Gastroesophageal sphincter (tissue), 4 donors: ENCODE measurements at regions not wholly inside any gene's neighbourhood (a gene's known extent, or its start where the extent isn't known, plus 50 kb on each side); places are given as distances from the start of the nearest gene placed in this dataset.

ENCODE experiments used
- ATAC-seq: fragments of 150-250 bp; one replicate; pipeline ENCODE4 v1.9.1; 2016; ENCODE audit warnings: mild to moderate bottlenecking, moderate library complexity
- H3K27ac ChIP-seq, 4 donors: fragments of 200-600 bp; sonication (generic) in 3 of 4; 1 replicate in 3 of 4; 2 replicates in 1 of 4; pipeline ENCODE4 v1.5.1; 2016 to 2019
- H3K27me3 ChIP-seq: fragments of 200-600 bp; sonication (generic); one replicate; pipeline ENCODE4 v1.5.1; 2019
- H3K36me3 ChIP-seq, 2 donors: fragments of 200-600 bp; sonication (generic); one replicate each; pipeline ENCODE4 v1.5.1; 2019; ENCODE audit warnings: control low read depth in 1 of 2
- H3K4me1 ChIP-seq, 3 donors: fragments of 200-600 bp; sonication (generic); 1 replicate in 2 of 3; 2 replicates in 1 of 3; pipeline ENCODE4 v1.5.1; 2016 to 2019; ENCODE audit warnings: control low read depth in 2 of 3
- H3K4me3 ChIP-seq, 2 donors: fragments of 200-600 bp; sonication (generic); one replicate each; pipeline ENCODE4 v1.5.1; 2019; ENCODE audit warnings: mild to moderate bottlenecking in 1 of 2, moderate library complexity in 1 of 2
- H3K9me3 ChIP-seq, 3 donors: fragments of 200-600 bp; sonication (generic); one replicate each; pipeline ENCODE4 v1.5.1; 2017 to 2019; ENCODE audit warnings: control low read depth in 2 of 3
- EP300 ChIP-seq: sonication (generic); formaldehyde crosslinking; IDR thresholded peaks from one replicate; pipeline ENCODE4 v1.6.1; 2017; ENCODE audit warnings: antibody characterized with exemption, mild to moderate bottlenecking
- POLR2A ChIP-seq, 2 donors: fragments of 450-650 bp; IDR thresholded peaks; one replicate each; pipeline ENCODE4 v1.6.1; 2017; ENCODE audit warnings: antibody characterized with exemption in 2 of 2, mild to moderate bottlenecking in 2 of 2, moderate library complexity in 1 of 2
- POLR2AphosphoS5 ChIP-seq: sonication (generic); formaldehyde crosslinking; IDR thresholded peaks from one replicate; pipeline ENCODE4 v1.6.1; 2017; ENCODE audit warnings: antibody characterized with exemption
- WGBS, 2 donors: methylation state at CpG; one replicate each; pipeline ENCODE4 v1.1.5; 2018; ENCODE audit warnings: low coverage in 1 of 2; 5-methylcytosine and 5-hydroxymethylcytosine counted together
- TF ChIP-seq, protein P1 (sequence below), 4 experiments: fragments of 200-600 bp in 2 of 4; fragments of 450-650 bp in 2 of 4; sonication (generic) in 1 of 4; IDR thresholded peaks; one replicate each; pipeline ENCODE4 v1.5.1; 2017 to 2019; ENCODE audit warnings: antibody characterized with exemption in 4 of 4, mild to moderate bottlenecking in 2 of 4, moderate library complexity in 2 of 4

GRCh38 chr6:155520078-155520477 is 64.4 kb upstream of the NOX3 start:
- ATAC-seq = no peak
- Histone ChIP-seq H3K4me3 (no peak overlapping the region), H3K27ac (no peak overlapping the region), H3K27me3 (no peaks in the 10 kb centered on the region), H3K36me3 (no peaks in the 10 kb centered on the region), H3K9me3 (no peaks in the 10 kb centered on the region), H3K4me1 (no peaks in the 10 kb centered on the region)
- TF ChIP-seq POLR2A (IDR thresholded peaks at IDR 0.05) (no peak), EP300 (no peak), POLR2AphosphoS5 (no peak)
- TF ChIP-seq, protein P1, sequence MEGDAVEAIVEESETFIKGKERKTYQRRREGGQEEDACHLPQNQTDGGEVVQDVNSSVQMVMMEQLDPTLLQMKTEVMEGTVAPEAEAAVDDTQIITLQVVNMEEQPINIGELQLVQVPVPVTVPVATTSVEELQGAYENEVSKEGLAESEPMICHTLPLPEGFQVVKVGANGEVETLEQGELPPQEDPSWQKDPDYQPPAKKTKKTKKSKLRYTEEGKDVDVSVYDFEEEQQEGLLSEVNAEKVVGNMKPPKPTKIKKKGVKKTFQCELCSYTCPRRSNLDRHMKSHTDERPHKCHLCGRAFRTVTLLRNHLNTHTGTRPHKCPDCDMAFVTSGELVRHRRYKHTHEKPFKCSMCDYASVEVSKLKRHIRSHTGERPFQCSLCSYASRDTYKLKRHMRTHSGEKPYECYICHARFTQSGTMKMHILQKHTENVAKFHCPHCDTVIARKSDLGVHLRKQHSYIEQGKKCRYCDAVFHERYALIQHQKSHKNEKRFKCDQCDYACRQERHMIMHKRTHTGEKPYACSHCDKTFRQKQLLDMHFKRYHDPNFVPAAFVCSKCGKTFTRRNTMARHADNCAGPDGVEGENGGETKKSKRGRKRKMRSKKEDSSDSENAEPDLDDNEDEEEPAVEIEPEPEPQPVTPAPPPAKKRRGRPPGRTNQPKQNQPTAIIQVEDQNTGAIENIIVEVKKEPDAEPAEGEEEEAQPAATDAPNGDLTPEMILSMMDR (IDR thresholded peaks at IDR 0.05) = no peak
- WGBS, 2 donors = 94% methylated on average over 2 of the region's 2 CpGs; no CpG with 5 or more reads in 1 of the 2 donors

- Histone ChIP-seq H3K36me3 (no peaks in the 10 kb centered on the region), H3K4me3 (no peak overlapping the region), H3K27ac (no peak overlapping the region), H3K9me3 (no peaks in the 10 kb centered on the region), H3K27me3 (no peaks in the 10 kb centered on the region), H3K4me1 (no peaks in the 10 kb centered on the region)
- no peak for ATAC-seq
- WGBS, 2 donors = 70% methylated on average over 1 of the region's 1 CpG; no CpG with 5 or more reads in 1 of the 2 donors
- TF ChIP-seq, protein P1 (IDR thresholded peaks at IDR 0.05) = no peak
- TF ChIP-seq EP300 (no peak), POLR2A (IDR thresholded peaks at IDR 0.05) (no peak), POLR2AphosphoS5 (no peak)
Measured at GRCh38 chr6:155519176-155519738, 63.6 kb upstream of the NOX3 start.

GRCh38 chr6:155517294-155517693 is 61.7 kb upstream of the NOX3 start:
- Histone ChIP-seq H3K4me1 (no peaks in the 10 kb centered on the region), H3K36me3 (no peaks in the 10 kb centered on the region), H3K4me3 (no peak overlapping the region), H3K27me3 (no peaks in the 10 kb centered on the region), H3K9me3 (no peaks in the 10 kb centered on the region), H3K27ac (no peak overlapping the region)
- no peak for TF ChIP-seq POLR2A (IDR thresholded peaks at IDR 0.05)
- TF ChIP-seq, protein P1 (IDR thresholded peaks at IDR 0.05) = no peak
- no peak for TF ChIP-seq EP300
- no peak for TF ChIP-seq POLR2AphosphoS5
- 90 to 93% methylated on average over 5 to 8 of the region's 8 CpGs for WGBS, 2 donors
- ATAC-seq = no peak

DNA sequence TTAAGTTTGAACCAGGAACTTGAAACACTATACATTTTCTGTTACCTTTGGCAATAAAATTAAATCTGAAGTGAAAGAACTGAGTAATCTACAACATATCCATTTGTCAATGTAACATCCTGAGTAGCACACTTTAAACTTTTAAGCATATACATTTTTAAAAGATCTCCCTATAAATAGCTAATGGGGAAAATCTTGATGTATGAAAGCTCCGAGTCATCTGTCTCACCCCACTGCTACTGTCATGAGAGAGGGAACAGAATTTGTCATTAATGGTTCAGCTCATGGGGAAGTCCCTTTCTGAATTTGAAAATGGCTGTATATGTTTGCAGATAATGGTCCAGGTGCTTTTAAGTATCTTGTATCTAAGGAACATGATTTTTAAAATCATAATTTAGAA is 55.2 kb upstream of the NOX3 start:
- H3K4me1 ChIP-seq = peaks cover 0 to 3% (median 0%) of the 10 kb centered on the region in 3 donors
- H3K36me3 ChIP-seq = no peaks in the 10 kb centered on the region
- H3K27ac ChIP-seq = no peak overlapping the region
- WGBS, 2 donors = 36 to 55% methylated on average over 1 of the region's 1 CpG
- no peak overlapping the region for H3K4me3 ChIP-seq
- H3K9me3 ChIP-seq = no peaks in the 10 kb centered on the region
- no peak for ATAC-seq
- H3K27me3 ChIP-seq = no peaks in the 10 kb centered on the region
- TF ChIP-seq, protein P1 (IDR thresholded peaks at IDR 0.05) = no peak
- TF ChIP-seq POLR2AphosphoS5 (no peak), POLR2A (IDR thresholded peaks at IDR 0.05) (no peak), EP300 (no peak)

- 38 to 41% methylated on average over 2 of the region's 2 CpGs for WGBS, 2 donors
- H3K9me3 ChIP-seq = no peaks in the 10 kb centered on the region
- ATAC-seq = no peak
- TF ChIP-seq POLR2A (IDR thresholded peaks at IDR 0.05) (no peak), EP300 (no peak), POLR2AphosphoS5 (peak; percentile 46)
- TF ChIP-seq, protein P1 (IDR thresholded peaks at IDR 0.05) = no peak
- H3K27me3 ChIP-seq = no peaks in the 10 kb centered on the region
- H3K27ac ChIP-seq = no peak overlapping the region
- no peak overlapping the region for H3K4me3 ChIP-seq
- no peaks in the 10 kb centered on the region for H3K36me3 ChIP-seq
- peaks cover 0 to 13% (median 3%) of the 10 kb centered on the region in 3 donors for H3K4me1 ChIP-seq
Measured at GRCh38 chr6:155509743-155510475, 54.3 kb upstream of the NOX3 start.
